HG02981 (cell line): ENCODE measurements at regions not wholly inside any gene's neighbourhood (a gene's known extent, or its start where the extent isn't known, plus 50 kb on each side); places are given as distances from the start of the nearest gene placed in this dataset.
"Not testable (repeated sequence)": the region's sequence is repeated elsewhere in the genome, so short reads cannot be mapped to it uniquely, and the experiment has no call there.

ENCODE experiments used
- ATAC-seq: cut with Tn5 transposase; IDR thresholded peaks from one replicate; pipeline ENCODE4 v1.9.1; 2021; ENCODE audit warnings: mild to moderate bottlenecking, moderate library complexity; ENCODE audit not compliant: unreplicated experiment

DNA sequence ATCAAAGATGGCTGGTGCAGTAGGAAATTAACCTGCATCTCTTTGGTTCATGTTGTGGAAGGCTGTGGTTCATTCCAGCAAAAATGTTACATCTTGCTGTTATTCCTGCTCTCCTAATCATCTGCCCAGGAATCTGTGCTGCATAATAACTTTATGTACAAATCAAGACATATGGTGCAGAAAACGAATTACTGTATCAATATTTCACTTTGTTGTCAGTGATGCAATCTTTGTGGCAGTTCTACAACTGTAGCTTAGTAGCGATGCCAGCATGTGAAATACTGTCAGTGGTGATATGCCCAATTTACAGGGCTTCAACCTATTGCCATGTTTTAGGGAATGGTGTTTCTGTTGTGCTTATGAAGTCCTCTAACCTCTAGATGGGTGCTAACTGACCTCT, 1114.7 kb downstream of the SOCS6 start:
- no peak for ATAC-seq

DNA sequence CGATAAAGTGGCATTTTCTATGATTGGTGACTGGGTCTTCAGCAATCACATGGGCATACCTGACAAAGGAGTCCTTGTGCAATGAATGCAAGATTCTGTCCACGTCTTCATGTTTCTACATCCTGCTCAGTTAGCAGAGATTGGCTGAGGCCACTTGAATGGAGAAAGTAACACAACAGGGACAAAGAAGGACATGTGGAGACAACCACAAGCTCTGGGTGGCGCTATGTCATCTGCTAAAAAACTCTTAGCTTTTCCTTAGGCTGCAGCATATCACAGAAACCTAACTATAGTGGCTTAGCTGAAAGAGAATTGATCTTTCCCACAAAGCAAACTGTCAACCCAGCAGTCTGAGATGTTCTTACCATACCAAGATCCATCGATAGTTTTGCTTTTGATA, 1109.7 kb downstream of the SOCS6 start:
- no peak for ATAC-seq

DNA sequence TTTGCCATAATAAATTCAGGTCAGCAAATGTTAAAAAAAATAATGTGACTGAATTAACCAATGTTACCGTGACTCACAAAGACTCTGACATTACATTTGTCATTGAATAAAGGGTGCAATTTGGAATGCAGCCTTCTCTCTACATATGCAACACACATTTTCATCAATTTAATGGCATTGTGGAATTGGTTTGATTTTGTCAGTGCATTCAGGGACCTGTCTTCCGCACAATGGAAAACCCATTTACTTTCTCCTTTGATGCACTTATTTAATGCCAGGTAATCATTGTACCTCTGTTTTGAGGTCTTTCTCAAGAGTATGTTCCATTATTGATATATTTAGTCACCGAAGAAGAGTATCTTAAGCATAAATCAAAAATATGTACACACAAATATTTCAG, 1099.3 kb downstream of the SOCS6 start:
- no peak for ATAC-seq

DNA sequence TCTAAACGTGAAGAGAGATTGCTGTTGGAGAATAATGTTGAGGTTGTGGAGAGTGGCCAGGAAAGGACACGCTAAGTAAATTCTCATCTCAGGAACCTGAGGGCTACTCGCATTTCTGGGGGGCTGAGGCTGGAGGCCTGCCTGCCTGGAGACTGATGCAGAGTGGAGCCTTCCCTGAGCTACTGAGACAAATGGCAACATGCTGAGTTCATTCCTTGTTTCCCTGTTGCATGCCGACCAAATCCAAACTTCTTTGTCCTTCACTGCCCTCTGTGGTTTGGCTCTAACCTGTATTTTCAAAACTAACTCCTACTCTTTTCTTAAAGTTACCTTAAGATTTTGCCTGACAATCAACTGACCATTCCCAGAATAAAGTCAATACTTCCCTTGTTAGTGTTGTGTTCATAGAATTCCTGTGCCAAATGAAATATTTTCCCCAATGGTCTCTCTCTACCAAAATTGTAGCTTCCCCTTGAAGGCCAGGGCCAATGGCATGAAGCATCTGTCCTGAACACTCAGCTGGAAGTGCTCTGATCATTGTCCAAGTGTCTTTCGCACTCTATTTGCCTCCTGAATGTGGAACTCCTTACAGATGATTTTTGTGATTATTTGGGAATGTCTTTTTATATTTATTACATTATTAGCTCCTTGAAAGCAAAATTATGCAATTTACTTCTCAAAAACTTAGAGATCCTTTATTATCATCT, 1085.6 kb downstream of the SOCS6 start:
- ATAC-seq = no peak

DNA sequence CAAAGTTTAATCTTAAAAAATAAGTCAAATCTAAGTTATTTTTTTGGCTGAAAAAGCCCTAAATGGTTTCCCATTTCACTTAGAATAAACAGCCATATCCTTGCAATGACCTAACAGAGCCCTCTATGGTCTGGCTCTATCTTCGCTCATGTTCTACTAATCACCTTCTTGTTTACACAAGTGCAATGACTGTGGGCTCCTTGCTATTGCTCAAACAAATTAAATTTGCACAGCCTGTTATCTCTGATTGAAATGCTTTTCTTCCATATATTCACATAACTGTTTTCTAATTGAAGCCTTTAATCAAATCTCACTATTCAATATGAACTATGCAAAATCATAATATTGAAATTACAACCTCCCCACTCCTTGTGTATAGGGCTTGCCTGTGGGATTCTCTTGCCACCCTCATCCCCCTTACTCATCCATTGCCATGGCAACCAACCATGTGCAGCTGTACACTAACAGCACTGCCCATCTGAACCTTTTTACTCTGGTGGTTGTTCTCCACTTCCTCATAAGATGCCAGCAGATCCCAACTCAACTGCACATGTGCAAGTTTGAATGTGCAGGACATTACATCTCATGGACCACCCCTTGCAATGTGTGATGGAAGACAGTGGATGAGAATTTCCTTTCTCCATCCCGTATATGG, 1083.2 kb downstream of the SOCS6 start:
- no peak for ATAC-seq

- no peak for ATAC-seq
These were observed 1082.0 kb downstream of the SOCS6 start for GRCh38 chr18:71370671-71371445.

DNA sequence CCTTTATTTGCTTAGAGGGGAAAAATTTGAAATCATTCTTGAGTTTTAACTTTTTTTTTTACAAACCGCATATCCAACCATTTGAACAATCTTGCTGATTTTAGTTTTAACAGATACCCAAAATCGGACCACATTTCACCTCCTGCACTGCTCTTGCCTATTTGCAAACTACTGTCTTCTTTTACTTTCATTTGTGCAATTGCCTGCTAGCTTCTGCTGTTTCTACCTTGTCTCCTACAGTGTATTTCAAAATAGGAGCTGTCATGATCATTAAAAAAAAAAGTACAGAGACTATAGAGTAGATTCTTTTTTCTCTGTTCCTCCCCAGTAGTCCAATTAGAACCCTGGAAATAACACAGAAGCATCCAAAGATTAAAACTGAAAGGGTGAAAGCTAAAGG, 1081.2 kb downstream of the SOCS6 start:
- ATAC-seq = no peak

DNA sequence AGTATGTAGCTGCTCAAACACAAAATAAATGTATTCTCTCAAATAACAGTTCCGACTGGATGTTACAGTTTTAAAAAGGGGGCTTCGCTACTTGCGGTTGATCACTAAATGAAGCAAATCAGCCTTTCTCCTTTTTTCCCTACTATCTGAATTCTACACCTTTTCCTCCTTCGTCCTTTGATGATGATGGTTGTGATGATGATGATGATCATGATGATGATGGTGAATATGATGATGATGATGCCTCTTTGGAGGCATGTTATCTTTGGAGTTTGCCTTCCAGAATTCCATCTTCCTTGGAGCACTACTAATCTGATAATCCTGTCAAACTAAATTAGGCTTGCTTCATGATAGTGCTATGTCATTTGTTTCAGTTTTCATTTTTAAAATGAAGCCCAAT, 1073.3 kb downstream of the SOCS6 start:
- no peak for ATAC-seq

GRCh38 chr18:71355599-71355998, 1066.8 kb downstream of the SOCS6 start:
- not testable (repeated sequence) for ATAC-seq

DNA sequence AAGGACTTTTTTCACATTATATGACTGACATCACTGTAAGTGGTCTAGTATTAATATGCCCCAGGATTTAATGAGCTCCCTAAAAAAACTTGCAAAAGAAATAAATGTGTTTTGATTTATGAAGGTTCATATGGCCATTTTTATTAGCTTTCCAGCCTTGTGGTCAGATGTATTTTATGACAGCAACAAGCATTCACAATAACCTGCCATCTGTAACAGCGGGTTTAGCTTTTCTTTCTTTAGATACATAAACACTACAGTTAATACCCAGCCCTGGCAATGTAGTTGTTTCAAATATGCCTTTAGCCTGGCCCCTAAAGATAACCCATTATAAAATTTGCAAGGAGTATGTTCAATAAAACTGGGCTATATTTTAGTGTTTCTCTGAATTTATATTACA, 1063.8 kb downstream of the SOCS6 start:
- no peak for ATAC-seq

DNA sequence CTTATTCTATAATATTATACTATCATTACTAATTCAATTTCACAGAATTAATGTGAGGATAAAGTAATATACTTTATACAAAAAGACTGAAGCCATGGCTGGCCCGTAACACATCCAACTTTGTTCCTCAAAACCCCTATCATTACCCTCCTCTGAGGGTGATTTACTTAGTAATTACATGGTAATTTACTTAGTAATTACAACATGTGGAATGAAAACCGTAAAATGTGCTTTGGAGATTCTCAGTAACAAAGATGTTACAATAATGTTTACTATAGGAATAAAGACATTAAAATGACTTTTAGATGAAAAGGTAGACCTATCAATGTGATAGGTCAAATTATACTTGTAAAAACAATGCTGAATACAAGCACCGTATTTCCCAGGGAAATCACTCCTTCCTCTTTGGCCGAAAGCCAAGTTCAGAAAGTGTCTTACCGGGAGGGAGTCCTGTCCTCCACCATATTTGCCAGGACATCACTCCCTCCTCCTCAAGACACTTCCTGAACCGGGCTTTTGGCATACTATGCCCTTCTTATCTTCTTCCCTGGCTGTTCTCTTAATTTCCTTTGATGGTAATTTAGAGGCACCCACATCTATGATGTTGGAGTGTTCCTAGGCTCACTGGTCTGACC, 1047.8 kb downstream of the SOCS6 start:
- ATAC-seq = no peak

GRCh38 chr18:71329563-71329962, 1040.7 kb downstream of the SOCS6 start:
- ATAC-seq = no peak

- no peak for ATAC-seq
These were observed 1040.3 kb downstream of the SOCS6 start for GRCh38 chr18:71329114-71329513.

GRCh38 chr18:71327850-71328249, 1039.0 kb downstream of the SOCS6 start:
- ATAC-seq = no peak

DNA sequence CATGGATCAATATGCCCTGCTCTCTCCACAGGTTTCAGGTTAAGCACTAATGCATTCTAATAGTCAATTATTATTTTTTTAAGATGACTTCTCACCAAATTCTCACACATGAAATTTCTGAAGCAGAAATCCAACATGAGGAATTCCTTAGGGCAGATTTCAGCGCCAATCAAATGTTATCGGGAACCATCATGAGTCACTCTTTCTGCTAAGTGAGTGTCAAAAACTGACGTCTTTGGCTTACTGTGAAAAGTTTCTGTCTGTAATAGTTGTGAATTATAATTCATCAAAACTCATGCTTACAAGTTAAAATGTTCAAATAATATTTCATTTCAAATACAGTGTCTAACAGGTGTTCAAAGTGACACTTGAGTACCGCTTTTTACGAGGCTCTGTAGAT, 1038.6 kb downstream of the SOCS6 start:
- ATAC-seq = no peak

DNA sequence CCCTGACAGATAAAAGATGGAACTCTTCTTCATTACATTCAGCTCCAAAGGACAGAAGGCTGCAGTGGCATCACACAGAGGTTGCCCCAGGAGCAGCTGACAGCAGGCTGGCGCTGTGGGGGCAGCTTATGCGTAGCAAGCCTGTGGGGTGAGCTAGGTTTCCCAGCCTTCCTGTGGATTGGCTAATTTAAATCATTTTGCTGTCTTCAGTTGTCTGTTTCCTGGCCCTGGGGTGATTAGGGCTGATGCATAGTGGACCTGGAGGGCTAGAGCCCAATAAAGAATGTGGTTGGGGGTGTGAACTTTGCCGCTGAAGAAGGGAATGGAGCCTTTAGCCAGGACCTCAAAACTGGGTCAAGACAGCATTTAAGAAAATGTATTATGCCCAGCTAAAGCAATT, 1038.0 kb downstream of the SOCS6 start:
- no peak for ATAC-seq

DNA sequence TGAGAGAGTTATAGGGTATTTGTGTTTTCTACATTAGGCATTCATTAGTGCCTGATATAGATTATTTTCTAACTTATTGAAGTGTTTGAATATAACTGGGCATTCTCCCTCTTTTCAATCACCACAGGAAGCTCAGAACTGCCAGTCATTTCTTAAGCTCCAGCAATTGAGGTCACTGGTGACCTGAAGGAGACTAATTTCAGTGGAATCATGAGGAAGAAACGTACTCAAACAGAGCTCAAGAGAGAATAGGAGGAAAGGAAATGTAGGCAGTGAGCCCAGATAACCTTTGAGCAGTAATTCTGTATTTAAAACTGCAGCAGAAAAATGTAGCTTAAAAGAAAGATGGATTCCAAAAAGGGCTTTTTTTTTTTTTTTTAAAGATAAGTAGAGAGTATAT, 1035.5 kb downstream of the SOCS6 start:
- no peak for ATAC-seq

DNA sequence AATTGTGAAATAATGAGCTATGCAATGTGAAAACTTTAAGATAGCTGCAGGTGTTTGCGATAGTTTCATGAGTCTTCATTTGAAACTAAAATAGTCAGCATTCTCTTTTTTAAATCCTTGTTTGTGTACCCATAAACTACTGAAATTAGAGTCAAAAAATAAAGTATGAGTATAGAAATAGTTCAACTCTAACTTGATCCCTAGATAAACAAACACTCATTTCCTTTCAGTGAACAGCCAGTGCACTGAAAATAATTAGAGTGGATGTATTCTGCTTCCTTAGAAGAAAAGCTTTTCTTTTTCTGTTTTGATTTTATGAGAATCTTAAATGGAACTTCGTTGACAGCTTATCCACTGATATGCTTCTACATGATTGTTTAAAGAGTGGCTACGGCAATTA, 1033.4 kb downstream of the SOCS6 start:
- no peak for ATAC-seq

DNA sequence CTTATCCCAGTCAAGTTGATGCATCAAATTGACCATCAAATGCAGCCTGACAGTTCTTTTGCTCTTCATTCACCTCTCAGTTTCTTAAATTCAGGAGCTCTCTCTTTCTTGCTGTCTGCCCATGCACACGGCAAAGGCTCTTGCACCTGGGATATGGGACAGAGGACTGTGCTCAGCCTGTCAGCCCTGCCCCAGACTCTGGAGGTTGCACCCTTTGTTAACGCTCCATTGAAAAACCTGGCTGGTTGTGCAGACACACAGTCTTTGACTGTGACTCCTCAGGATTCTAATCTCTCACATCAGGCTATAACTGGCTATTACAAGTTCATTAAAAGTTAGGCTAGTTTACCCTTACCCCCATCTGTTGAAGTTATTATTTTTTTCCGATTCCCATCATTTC, 1032.5 kb downstream of the SOCS6 start:
- no peak for ATAC-seq

GRCh38 chr18:71304856-71305255, 1016.0 kb downstream of the SOCS6 start:
- no peak for ATAC-seq

GRCh38 chr18:71303743-71304142, 1014.9 kb downstream of the SOCS6 start:
- ATAC-seq = not testable (repeated sequence)

GRCh38 chr18:71301596-71301995, 1012.8 kb downstream of the SOCS6 start:
- ATAC-seq = no peak
